Neuronal stem cell (in vitro differentiated cells): ENCODE measurements at regions not wholly inside any gene's neighbourhood (a gene's known extent, or its start where the extent isn't known, plus 50 kb on each side); places are given as distances from the start of the nearest gene placed in this dataset.

ENCODE experiments used
- DNase-seq: peaks from one replicate; pipeline ENCODE4 v3.0.0-alpha.2; 2013; ENCODE audit warnings: low spot score
- H2AFZ ChIP-seq: one replicate; pipeline ENCODE4 v1.6.1; 2013; ENCODE audit warnings: mild to moderate bottlenecking, low read length, inconsistent platforms
- H2AK5ac ChIP-seq: 2 replicates; pipeline ENCODE4 v1.6.1; 2013; ENCODE audit warnings: low read depth, mild to moderate bottlenecking, inconsistent platforms, low read length, moderate library complexity, mixed read lengths
- H2BK120ac ChIP-seq: 2 replicates; pipeline ENCODE4 v1.6.1; 2013; ENCODE audit warnings: low read depth, mild to moderate bottlenecking, inconsistent platforms, low read length, moderate library complexity, mixed read lengths
- H2BK12ac ChIP-seq: one replicate; pipeline ENCODE4 v1.6.1; 2013; ENCODE audit warnings: low read length, inconsistent platforms
- H2BK15ac ChIP-seq: 2 replicates; pipeline ENCODE4 v1.6.1; 2013; ENCODE audit warnings: mild to moderate bottlenecking, low read length, inconsistent platforms, mixed read lengths
- H2BK5ac ChIP-seq: one replicate; pipeline ENCODE4 v1.6.1; 2013; ENCODE audit warnings: inconsistent platforms, mild to moderate bottlenecking, low read length, moderate library complexity
- H3K14ac ChIP-seq: one replicate; pipeline ENCODE4 v1.6.1; 2013; ENCODE audit warnings: low read length, inconsistent platforms
- H3K18ac ChIP-seq: 2 replicates; pipeline ENCODE4 v1.6.1; 2013; ENCODE audit warnings: low read length, inconsistent platforms
- H3K23ac ChIP-seq: 2 replicates; pipeline ENCODE4 v1.6.1; 2013; ENCODE audit warnings: low read depth, mild to moderate bottlenecking, mixed read lengths, low read length, inconsistent platforms; ENCODE audit not compliant: poor library complexity
- H3K27ac ChIP-seq: replicated peaks from 3 replicates; pipeline ENCODE4 v1.5.1; 2013; ENCODE audit warnings: low read length, inconsistent platforms
- H3K27me3 ChIP-seq, 3 experiments: 2 replicates each; pipeline ENCODE4 v1.6.1; 2013; ENCODE audit warnings: low read length in 3 of 3, mild to moderate bottlenecking in 2 of 3, inconsistent platforms in 1 of 3, low read depth in 1 of 3, mixed read lengths in 1 of 3, moderate library complexity in 1 of 3; ENCODE audit not compliant: control insufficient read depth in 3 of 3, insufficient read depth in 3 of 3
- H3K36me3 ChIP-seq, 2 donors: replicated peaks in 1 of 2; 2 replicates each; pipeline ENCODE4 v1.6.1; 2013; ENCODE audit warnings: low read length in 2 of 2; ENCODE audit not compliant: control insufficient read depth in 2 of 2, insufficient read depth in 2 of 2
- H3K4ac ChIP-seq: 2 replicates; pipeline ENCODE4 v1.6.1; 2013; ENCODE audit warnings: inconsistent platforms, mild to moderate bottlenecking, low read length, moderate library complexity
- H3K4me1 ChIP-seq, 2 donors: 1 replicate in 1 of 2; 2 replicates in 1 of 2; pipeline ENCODE4 v1.6.1; 2013; ENCODE audit warnings: low read length in 2 of 2, low read depth in 1 of 2; ENCODE audit not compliant: control insufficient read depth in 2 of 2, insufficient read depth in 1 of 2
- H3K4me2 ChIP-seq: one replicate; pipeline ENCODE4 v1.6.1; 2013; ENCODE audit warnings: mild to moderate bottlenecking, low read length, inconsistent platforms; ENCODE audit not compliant: insufficient read depth, poor library complexity, severe bottlenecking
- H3K4me3 ChIP-seq, 2 donors: 2 replicates each; pipeline ENCODE4 v1.5.1; 2013; ENCODE audit warnings: low read length in 2 of 2, mild to moderate bottlenecking in 2 of 2, inconsistent platforms in 1 of 2, moderate library complexity in 1 of 2
- H3K79me1 ChIP-seq: one replicate; pipeline ENCODE4 v1.6.1; 2013; ENCODE audit warnings: low read depth, mild to moderate bottlenecking, inconsistent platforms, low read length, moderate library complexity
- H3K9ac ChIP-seq: one replicate; pipeline ENCODE4 v1.6.1; 2013; ENCODE audit warnings: mild to moderate bottlenecking, low read depth, low read length, inconsistent platforms; ENCODE audit not compliant: poor library complexity
- H3K9me3 ChIP-seq, 2 donors: replicated peaks in 1 of 2; 2 replicates each; pipeline versions ENCODE3 to v1.6.1; 2013; ENCODE audit warnings: low read length in 2 of 2, mild to moderate bottlenecking in 2 of 2, inconsistent platforms in 1 of 2, low read depth in 1 of 2, mixed read lengths in 1 of 2, moderate library complexity in 1 of 2; ENCODE audit not compliant: control insufficient read depth in 2 of 2, insufficient read depth in 1 of 2
- H4K8ac ChIP-seq: one replicate; pipeline ENCODE4 v1.6.1; 2013; ENCODE audit warnings: low read depth, mild to moderate bottlenecking, inconsistent platforms, low read length, moderate library complexity
- H4K91ac ChIP-seq: one replicate; pipeline ENCODE4 v1.6.1; 2013; ENCODE audit warnings: low read length, low read depth, mild to moderate bottlenecking, inconsistent platforms; ENCODE audit not compliant: poor library complexity
- WGBS, 2 donors: extraction: QIAGEN DNeasy Blood & Tissue Kit; methylation state at CpG; one replicate each; pipeline ENCODE4 v1.1.7; 2013; ENCODE audit warnings: missing lambda C conversion rate in 2 of 2, mixed read lengths in 1 of 2; ENCODE audit not compliant: insufficient read length in 2 of 2, insufficient replicate concordance in 1 of 2; ENCODE audit errors: extremely low coverage in 2 of 2; 5-methylcytosine and 5-hydroxymethylcytosine counted together

GRCh38 chr10:80986596-80986995 lies 448.9 kb downstream of the SH2D4B start:
- H3K14ac ChIP-seq = no peak overlapping the region
- WGBS, 2 donors = no CpG with 5 or more reads among the region's 3 CpGs

GRCh38 chr10:80988755-80989154 lies 451.1 kb downstream of the SH2D4B start:
- H2BK5ac ChIP-seq = no peak overlapping the region

More at GRCh38 chr10:80986596-80986995, 448.9 kb downstream of the SH2D4B start:
- no peak overlapping the region for H2BK12ac ChIP-seq
- no peak overlapping the region for H3K23ac ChIP-seq
- H2BK15ac ChIP-seq = no peak overlapping the region
- H2BK120ac ChIP-seq = no peak overlapping the region
- no peak overlapping the region for H4K8ac ChIP-seq
- no peak overlapping the region for H2AK5ac ChIP-seq
- no peak overlapping the region for H4K91ac ChIP-seq
- no peak for DNase-seq
- no peak overlapping the region for H3K18ac ChIP-seq
- no peak overlapping the region for H2AFZ ChIP-seq
- no peaks in the 10 kb centered on the region for H3K36me3 ChIP-seq
- no peak overlapping the region for H3K9ac ChIP-seq
- no peak overlapping the region for H2BK5ac ChIP-seq
- no peaks in the 10 kb centered on the region for H3K79me1 ChIP-seq
- no peaks in the 10 kb centered on the region for H3K27me3 ChIP-seq
- H3K27ac ChIP-seq = no peak overlapping the region
- H3K4me2 ChIP-seq = no peak overlapping the region
- no peaks in the 10 kb centered on the region for H3K9me3 ChIP-seq
- H3K4me1 ChIP-seq = no peaks in the 10 kb centered on the region
- no peak overlapping the region for H3K4me3 ChIP-seq
- no peak overlapping the region for H3K4ac ChIP-seq

GRCh38 chr10:80996615-80997193 lies 459.0 kb downstream of the SH2D4B start:
- H3K18ac ChIP-seq = no peak overlapping the region
- no peaks in the 10 kb centered on the region for H3K9me3 ChIP-seq
- H4K91ac ChIP-seq = no peak overlapping the region
- no peak overlapping the region for H2AFZ ChIP-seq
- H3K4ac ChIP-seq = no peak overlapping the region
- H3K27ac ChIP-seq = no peak overlapping the region
- H2BK120ac ChIP-seq = no peak overlapping the region
- no peaks in the 10 kb centered on the region for H3K27me3 ChIP-seq
- peak overlapping the region in 1 of 2 donors; percentile 42 for H3K4me3 ChIP-seq
- no peak overlapping the region for H3K9ac ChIP-seq
- no peak overlapping the region for H2AK5ac ChIP-seq
- H3K4me1 ChIP-seq = no peaks in the 10 kb centered on the region
- no peaks in the 10 kb centered on the region for H3K36me3 ChIP-seq
- WGBS, 2 donors = no CpG with 5 or more reads among the region's 7 CpGs
- no peak overlapping the region for H2BK15ac ChIP-seq
- no peak overlapping the region for H3K14ac ChIP-seq
- no peak overlapping the region for H2BK5ac ChIP-seq
- no peak overlapping the region for H2BK12ac ChIP-seq
- no peak for DNase-seq
- H3K4me2 ChIP-seq = no peak overlapping the region
- H3K23ac ChIP-seq = no peak overlapping the region
- no peaks in the 10 kb centered on the region for H3K79me1 ChIP-seq
- H4K8ac ChIP-seq = no peak overlapping the region

More at GRCh38 chr10:80988755-80989154, 451.1 kb downstream of the SH2D4B start:
- Histone ChIP-seq H4K91ac (no peak overlapping the region), H3K4me2 (no peak overlapping the region), H3K4ac (no peak overlapping the region), H2AK5ac (no peak overlapping the region), H3K4me1 (no peaks in the 10 kb centered on the region), H3K27me3 (no peaks in the 10 kb centered on the region), H3K36me3 (no peaks in the 10 kb centered on the region), H3K23ac (no peak overlapping the region), H3K4me3 (no peak overlapping the region), H3K79me1 (no peaks in the 10 kb centered on the region), H2BK12ac (no peak overlapping the region), H2BK120ac (no peak overlapping the region), H3K9me3 (no peaks in the 10 kb centered on the region), H3K27ac (no peak overlapping the region), H3K18ac (no peak overlapping the region), H2AFZ (no peak overlapping the region), H4K8ac (no peak overlapping the region), H3K9ac (no peak overlapping the region), H2BK15ac (no peak overlapping the region), H3K14ac (no peak overlapping the region)
- DNase-seq = no peak
- WGBS, 2 donors = no CpG with 5 or more reads among the region's 3 CpGs

GRCh38 chr10:81000781-81001180 lies 463.1 kb downstream of the SH2D4B start:
- Histone ChIP-seq H3K27me3 (no peaks in the 10 kb centered on the region), H3K14ac (no peak overlapping the region), H2BK120ac (no peak overlapping the region), H3K18ac (no peak overlapping the region), H3K4me1 (no peaks in the 10 kb centered on the region), H2AK5ac (no peak overlapping the region), H2BK15ac (no peak overlapping the region), H4K8ac (no peak overlapping the region), H3K4ac (no peak overlapping the region), H3K4me2 (no peak overlapping the region), H3K27ac (no peak overlapping the region), H2AFZ (no peak overlapping the region), H3K9ac (no peak overlapping the region), H2BK5ac (no peak overlapping the region), H3K79me1 (no peaks in the 10 kb centered on the region), H3K4me3 (no peak overlapping the region), H3K36me3 (no peaks in the 10 kb centered on the region), H3K23ac (no peak overlapping the region), H3K9me3 (no peaks in the 10 kb centered on the region), H4K91ac (no peak overlapping the region), H2BK12ac (no peak overlapping the region)
- no CpG with 5 or more reads among the region's 1 CpG for WGBS, 2 donors
- no peak for DNase-seq
